ENCODE measurements at regions not wholly inside any gene's neighbourhood (a gene's known extent, or its start where the extent isn't known, plus 50 kb on each side); places are given as distances from the start of the nearest gene placed in this dataset.

DNA sequence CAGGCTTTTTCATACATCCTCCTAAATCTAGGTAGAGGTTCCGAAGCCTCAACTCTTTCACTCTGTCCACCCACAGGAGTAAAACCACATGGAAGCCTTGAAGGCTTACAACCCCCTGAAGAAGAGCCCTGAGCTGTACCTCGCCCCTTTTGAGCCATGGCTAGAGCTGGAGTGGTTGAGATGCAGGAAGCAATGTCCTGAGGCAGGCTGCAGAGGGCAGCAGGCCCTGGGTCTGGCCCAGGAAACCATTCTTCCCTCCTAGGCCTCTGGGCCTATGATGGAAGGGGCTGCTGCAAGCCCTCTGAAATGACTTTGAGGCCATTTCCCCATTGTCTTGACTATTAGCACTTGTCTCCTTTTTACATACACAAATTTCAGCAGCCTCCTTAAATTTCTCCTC is 1503.0 kb downstream of the KCNT2 start (continued):
- TF ChIP-seq ZNF512 (tag; IDR thresholded peaks at IDR 0.05): no peak
- no peak for TF ChIP-seq ZBTB26 (CRISPR knock-in tag; IDR thresholded peaks at IDR 0.05)
- no peak for TF ChIP-seq ZC3H4 (CRISPR knock-in tag; IDR thresholded peaks at IDR 0.05; ENCODE audit: borderline replicate concordance)
- no peak for TF ChIP-seq ZNF239 (CRISPR knock-in tag; IDR thresholded peaks at IDR 0.05)
- TF ChIP-seq CREB5 (CRISPR knock-in tag; IDR thresholded peaks at IDR 0.05): no peak
- TF ChIP-seq MLX (CRISPR knock-in tag; conservative IDR thresholded peaks at IDR 0.05): no peak
- TF ChIP-seq CREB3L1 (IDR thresholded peaks at IDR 0.05; ENCODE audit: borderline replicate concordance, low read depth): no peak

All from K562 (cell line).